ENCODE measurements at regions not wholly inside any gene's neighbourhood (a gene's known extent, or its start where the extent isn't known, plus 50 kb on each side); places are given as distances from the start of the nearest gene placed in this dataset.
A peak's percentile ranks its signal among the peaks of the same experiment; 100 is the strongest.
"Not testable (repeated sequence)": the region's sequence is repeated elsewhere in the genome, so short reads cannot be mapped to it uniquely, and the experiment has no call there.

GRCh38 chr4:17241835-17242234 is 270.1 kb downstream of the QDPR start:
- DNase-seq (no peak), ATAC-seq (no peak)
- no peaks in the 10 kb centered on the region for H3K27me3 ChIP-seq
- intact Hi-C loops (cut with DNase I) = no loop called here
- WGBS, 2 donors = 65 to 69% methylated on average over 1 of the region's 1 CpG
- no peak overlapping the region for H3K4me3 ChIP-seq
- no peaks in the 10 kb centered on the region for H3K9me3 ChIP-seq
- H3K4me1 ChIP-seq = no peaks in the 10 kb centered on the region
- no peaks in the 10 kb centered on the region for H3K36me3 ChIP-seq (replicated peaks in 1 of 2; ENCODE audit: insufficient read depth in 1 of 2, low read depth in 2 of 2)
- TF ChIP-seq, protein P1, sequence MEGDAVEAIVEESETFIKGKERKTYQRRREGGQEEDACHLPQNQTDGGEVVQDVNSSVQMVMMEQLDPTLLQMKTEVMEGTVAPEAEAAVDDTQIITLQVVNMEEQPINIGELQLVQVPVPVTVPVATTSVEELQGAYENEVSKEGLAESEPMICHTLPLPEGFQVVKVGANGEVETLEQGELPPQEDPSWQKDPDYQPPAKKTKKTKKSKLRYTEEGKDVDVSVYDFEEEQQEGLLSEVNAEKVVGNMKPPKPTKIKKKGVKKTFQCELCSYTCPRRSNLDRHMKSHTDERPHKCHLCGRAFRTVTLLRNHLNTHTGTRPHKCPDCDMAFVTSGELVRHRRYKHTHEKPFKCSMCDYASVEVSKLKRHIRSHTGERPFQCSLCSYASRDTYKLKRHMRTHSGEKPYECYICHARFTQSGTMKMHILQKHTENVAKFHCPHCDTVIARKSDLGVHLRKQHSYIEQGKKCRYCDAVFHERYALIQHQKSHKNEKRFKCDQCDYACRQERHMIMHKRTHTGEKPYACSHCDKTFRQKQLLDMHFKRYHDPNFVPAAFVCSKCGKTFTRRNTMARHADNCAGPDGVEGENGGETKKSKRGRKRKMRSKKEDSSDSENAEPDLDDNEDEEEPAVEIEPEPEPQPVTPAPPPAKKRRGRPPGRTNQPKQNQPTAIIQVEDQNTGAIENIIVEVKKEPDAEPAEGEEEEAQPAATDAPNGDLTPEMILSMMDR (IDR thresholded peaks at IDR 0.05) = no peak
- TF ChIP-seq POLR2A (IDR thresholded peaks at IDR 0.05) = no peak
- H3K27ac ChIP-seq = no peak overlapping the region

DNA sequence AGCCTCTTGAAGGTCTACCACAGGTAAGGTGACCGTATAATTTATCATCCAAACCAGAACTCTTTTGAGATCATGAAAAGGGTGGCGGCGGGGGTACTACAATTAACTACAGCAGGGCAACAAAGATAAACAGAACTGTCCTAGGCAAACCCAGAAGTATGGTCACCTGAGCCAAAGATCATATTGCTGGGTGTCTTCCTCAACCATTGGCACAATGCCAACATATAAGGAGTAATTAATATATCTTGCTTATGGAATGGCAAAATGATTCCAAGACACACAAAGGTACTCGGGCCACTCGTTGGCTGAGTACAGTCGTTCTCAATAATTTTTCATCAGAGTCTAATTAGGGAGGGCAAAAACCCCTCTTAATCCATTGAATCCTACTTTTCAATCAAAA is 273.3 kb downstream of the QDPR start:
- Histone ChIP-seq H3K4me1 (no peaks in the 10 kb centered on the region), H3K36me3 (replicated peaks in 1 of 2; ENCODE audit: insufficient read depth in 1 of 2, low read depth in 2 of 2) (no peaks in the 10 kb centered on the region), H3K4me3 (no peak overlapping the region), H3K27ac (no peak overlapping the region), H3K9me3 (no peaks in the 10 kb centered on the region), H3K27me3 (no peaks in the 10 kb centered on the region)
- no peak for TF ChIP-seq POLR2A (IDR thresholded peaks at IDR 0.05)
- TF ChIP-seq, protein P1 (IDR thresholded peaks at IDR 0.05) = no peak
- no peak for DNase-seq
- 68 to 80% methylated on average over 6 of the region's 6 CpGs for WGBS, 2 donors
- intact Hi-C loops (cut with DNase I) = no loop called here
- ATAC-seq = no peak

- 58 to 62% methylated on average over 1 of the region's 1 CpG for WGBS, 2 donors
- no peaks in the 10 kb centered on the region for H3K36me3 ChIP-seq (replicated peaks in 1 of 2; ENCODE audit: insufficient read depth in 1 of 2, low read depth in 2 of 2)
- H3K27me3 ChIP-seq = no peaks in the 10 kb centered on the region
- ATAC-seq (no peak), DNase-seq (no peak)
- no peak overlapping the region for H3K4me3 ChIP-seq
- TF ChIP-seq, protein P1 (IDR thresholded peaks at IDR 0.05) = no peak
- TF ChIP-seq POLR2A (IDR thresholded peaks at IDR 0.05) = no peak
- H3K4me1 ChIP-seq = no peaks in the 10 kb centered on the region
- intact Hi-C loops (cut with DNase I) = no loop called here
- H3K9me3 ChIP-seq = no peaks in the 10 kb centered on the region
- H3K27ac ChIP-seq = no peak overlapping the region
Measured at GRCh38 chr4:17236686-17237085, 275.2 kb downstream of the QDPR start.

DNA sequence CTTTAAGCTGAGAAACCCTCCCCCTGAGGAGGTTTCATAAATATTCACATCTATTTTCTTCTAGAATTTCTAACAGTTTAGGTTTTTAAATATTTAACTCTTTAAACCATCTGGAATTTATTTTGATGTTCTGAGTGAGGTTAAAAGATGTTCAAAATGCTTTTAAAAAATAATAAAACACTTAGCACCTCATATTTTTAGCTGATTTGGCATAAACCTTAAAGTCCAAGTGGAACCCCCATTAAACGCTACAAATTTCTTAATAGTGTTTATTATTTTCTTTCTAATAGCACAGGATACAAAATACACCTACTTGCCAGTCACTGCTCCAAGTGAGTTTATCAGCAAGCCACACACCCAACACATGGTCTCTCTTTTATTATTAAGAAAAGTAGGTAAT is 277.2 kb downstream of the QDPR start:
- no peaks in the 10 kb centered on the region for H3K9me3 ChIP-seq
- H3K27ac ChIP-seq = no peak overlapping the region
- DNase-seq (no peak), ATAC-seq (no peak)
- TF ChIP-seq, protein P1 (IDR thresholded peaks at IDR 0.05) = no peak
- TF ChIP-seq POLR2A (IDR thresholded peaks at IDR 0.05) = no peak
- no peaks in the 10 kb centered on the region for H3K27me3 ChIP-seq
- WGBS, 2 donors = 75 to 76% methylated on average over 1 of the region's 1 CpG
- H3K36me3 ChIP-seq (replicated peaks in 1 of 2; ENCODE audit: insufficient read depth in 1 of 2, low read depth in 2 of 2) = no peaks in the 10 kb centered on the region
- intact Hi-C loops (cut with DNase I) = no loop called here
- H3K4me3 ChIP-seq = no peak overlapping the region
- H3K4me1 ChIP-seq = no peaks in the 10 kb centered on the region

DNA sequence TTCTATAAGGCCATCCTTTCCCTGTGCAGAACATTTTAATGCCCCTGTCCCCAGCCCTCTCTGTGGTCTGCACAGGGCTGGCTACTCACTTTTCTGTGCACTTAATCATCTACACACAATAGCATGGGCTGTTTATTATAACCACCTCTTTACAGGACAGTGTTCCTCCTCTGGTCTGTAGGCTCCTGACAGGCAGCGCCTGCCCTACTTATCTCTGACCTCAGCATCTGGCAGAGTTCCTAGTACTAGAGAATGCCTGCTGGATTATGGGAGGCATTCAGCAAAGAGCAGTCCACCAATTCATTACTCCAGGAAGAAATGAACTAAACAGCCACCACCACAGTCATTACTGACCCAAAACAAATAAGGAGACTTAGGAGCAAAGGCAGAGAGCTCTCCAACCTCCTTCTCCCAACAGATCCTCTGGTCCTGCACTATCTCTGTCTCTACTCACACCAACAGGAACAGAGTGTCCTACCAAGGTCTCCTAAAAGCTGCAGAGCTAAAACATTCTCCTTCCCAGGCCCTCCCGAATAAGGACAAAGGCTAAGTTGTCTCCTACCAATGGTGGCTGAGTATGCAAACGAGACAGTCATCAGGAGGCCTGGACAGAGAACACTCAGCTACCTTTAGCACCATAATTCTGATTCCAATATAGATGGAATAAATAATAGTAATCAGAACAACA is 279.2 kb downstream of the QDPR start:
- peak; percentile 40 for ATAC-seq
- peak; percentile 17 to 32 (median 21) for DNase-seq
- H3K9me3 ChIP-seq = no peaks in the 10 kb centered on the region
- WGBS, 2 donors = 40 to 44% methylated on average over 3 of the region's 3 CpGs
- no peaks in the 10 kb centered on the region for H3K4me1 ChIP-seq
- no peaks in the 10 kb centered on the region for H3K27me3 ChIP-seq
- no peak overlapping the region for H3K27ac ChIP-seq
- no peaks in the 10 kb centered on the region for H3K36me3 ChIP-seq (replicated peaks in 1 of 2; ENCODE audit: insufficient read depth in 1 of 2, low read depth in 2 of 2)
- intact Hi-C loops (cut with DNase I) = no loop called here
- H3K4me3 ChIP-seq = no peak overlapping the region
- TF ChIP-seq, protein P1 (IDR thresholded peaks at IDR 0.05) = no peak
- TF ChIP-seq POLR2A (IDR thresholded peaks at IDR 0.05) = no peak

DNA sequence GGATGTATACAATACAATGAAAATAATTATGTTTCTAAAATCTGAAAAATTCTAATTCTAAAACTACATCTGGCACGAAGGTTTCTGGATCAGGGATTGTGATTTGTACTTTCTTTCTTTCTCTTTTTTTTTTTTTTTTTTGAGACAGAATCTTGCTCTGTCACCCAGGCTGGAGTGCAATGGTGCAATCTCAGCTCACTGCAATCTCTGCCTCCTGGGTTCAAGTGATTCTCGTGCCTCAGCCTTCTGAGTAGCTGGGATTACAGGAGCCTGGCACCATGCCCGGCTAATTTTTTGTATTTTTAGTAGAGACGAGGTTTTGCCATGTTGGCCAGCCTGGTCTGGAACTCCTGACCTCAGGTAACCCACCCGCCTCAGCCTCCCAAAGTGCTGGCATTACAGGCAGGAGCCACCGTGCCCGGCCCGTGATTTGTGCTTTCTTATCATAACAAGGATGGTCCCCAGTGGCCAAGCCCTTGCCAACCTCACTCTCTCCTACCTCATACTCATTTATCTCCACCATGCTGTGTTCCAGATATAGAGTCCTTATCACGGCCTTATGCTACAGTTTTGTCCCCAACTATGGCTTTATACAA is 279.9 kb downstream of the QDPR start:
- ATAC-seq; H3K27me3 ChIP-seq; H3K27ac ChIP-seq; H3K4me1 ChIP-seq; DNase-seq; H3K36me3 ChIP-seq (replicated peaks in 1 of 2; ENCODE audit: insufficient read depth in 1 of 2, low read depth in 2 of 2); intact Hi-C loops (cut with DNase I); H3K9me3 ChIP-seq; H3K4me3 ChIP-seq: not testable (repeated sequence)
- WGBS, 2 donors = 48 to 54% methylated on average over 9 of the region's 9 CpGs

Data from body of pancreas (tissue), 4 donors.